SK-N-MC (cell line): ENCODE measurements at regions not wholly inside any gene's neighbourhood (a gene's known extent, or its start where the extent isn't known, plus 50 kb on each side); places are given as distances from the start of the nearest gene placed in this dataset.

Experiments used
- DNase-seq: peaks from one replicate; pipeline ENCODE4 v3.0.0-alpha.2; 2011; ENCODE audit warnings: low read depth, low spot score
- H3K27ac ChIP-seq: fragments of 200-600 bp; sonication (generic); 2 replicates; pipeline ENCODE4 v1.5.1; 2016; ENCODE audit warnings: mixed run types
- H3K36me3 ChIP-seq: fragments of 200-600 bp; sonication (generic); 2 replicates; pipeline ENCODE4 v1.6.1; 2017; ENCODE audit warnings: antibody characterized with exemption, low read length, mixed read lengths; ENCODE audit not compliant: insufficient read depth
- H3K4me3 ChIP-seq: fragments of 200-600 bp; sonication (generic); 2 replicates; pipeline ENCODE4 v1.5.1; 2016
- H3K9ac ChIP-seq: fragments of 200-600 bp; sonication (generic); 2 replicates; pipeline ENCODE4 v1.8.0; 2017; ENCODE audit warnings: mixed run types, mixed read lengths; ENCODE audit not compliant: insufficient read length
- H3K9me3 ChIP-seq: fragments of 200-600 bp; sonication (generic); 2 replicates; pipeline ENCODE4 v1.6.1; 2017; ENCODE audit warnings: low read depth, mild to moderate bottlenecking, antibody characterized with exemption, low read length, moderate library complexity, mixed read lengths
- EZH2 ChIP-seq: fragments of 200-600 bp; sonication (generic); IDR thresholded peaks from one replicate; pipeline ENCODE4 v1.6.1; 2017; ENCODE audit warnings: antibody characterized with exemption
- FOXP2 ChIP-seq: optimal IDR thresholded peaks from 2 replicates; pipeline ENCODE3; 2011; ENCODE audit warnings: mild to moderate bottlenecking, moderate library complexity; ENCODE audit not compliant: insufficient read depth; ENCODE audit errors: extremely low read length, control extremely low read depth
- POLR2AphosphoS5 ChIP-seq: IDR thresholded peaks from 2 replicates; pipeline ENCODE4 v1.6.1; 2012; ENCODE audit warnings: mild to moderate bottlenecking, low read depth, low read length, borderline replicate concordance

GRCh38 chrX:39816871-39817731, 280.7 kb downstream of the BCOR start:
- Histone ChIP-seq H3K9me3 (no peaks in the 10 kb centered on the region), H3K9ac (no peak overlapping the region), H3K27ac (no peak overlapping the region), H3K4me3 (peak overlapping the region; percentile 33), H3K36me3 (no peaks in the 10 kb centered on the region)
- TF ChIP-seq EZH2: no peak
- TF ChIP-seq POLR2AphosphoS5: no peak
- TF ChIP-seq FOXP2: no peak
- no peak for DNase-seq

DNA sequence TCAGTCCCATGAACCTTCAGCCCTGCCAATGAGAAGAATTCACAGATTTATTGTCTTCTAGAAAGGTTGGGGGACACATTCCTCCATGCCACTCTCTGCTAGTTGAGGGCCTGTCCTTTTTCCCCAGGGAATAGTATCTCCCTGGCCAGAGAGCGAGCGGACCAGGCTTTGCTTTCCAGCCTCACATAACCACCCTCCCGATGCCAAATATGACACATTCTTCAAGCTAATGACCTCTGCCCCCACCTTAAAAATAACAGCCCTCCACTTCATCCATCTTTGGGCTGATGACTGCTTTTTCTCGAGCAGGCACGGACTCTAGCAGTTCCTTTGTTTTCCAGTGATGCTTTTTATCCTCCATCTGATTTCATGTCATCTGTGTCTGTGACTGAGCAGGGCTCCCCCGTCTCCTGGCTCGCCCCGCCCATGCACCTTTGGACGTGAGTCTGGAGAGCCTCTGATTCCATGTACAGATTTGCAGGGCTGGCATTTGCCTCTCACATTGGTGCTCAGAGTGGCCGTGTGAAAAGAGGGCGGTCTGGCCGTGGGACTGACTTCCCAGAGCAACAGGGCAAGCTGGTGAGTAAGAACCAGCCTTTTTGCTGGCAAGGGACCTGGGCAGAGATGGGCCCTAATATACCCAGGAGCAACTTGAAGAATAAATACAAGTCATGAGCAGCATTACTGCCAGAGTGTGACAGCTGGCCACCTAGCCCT, 279.8 kb downstream of the BCOR start:
- DNase-seq: no peak
- TF ChIP-seq POLR2AphosphoS5 (no peak), FOXP2 (no peak), EZH2 (no peak)
- Histone ChIP-seq H3K9me3 (no peaks in the 10 kb centered on the region), H3K27ac (no peak overlapping the region), H3K9ac (no peak overlapping the region), H3K36me3 (no peaks in the 10 kb centered on the region), H3K4me3 (no peak overlapping the region)

GRCh38 chrX:39818750-39819149, 279.0 kb downstream of the BCOR start:
- H3K4me3 ChIP-seq: no peak overlapping the region
- no peaks in the 10 kb centered on the region for H3K9me3 ChIP-seq
- H3K9ac ChIP-seq: no peak overlapping the region

DNA sequence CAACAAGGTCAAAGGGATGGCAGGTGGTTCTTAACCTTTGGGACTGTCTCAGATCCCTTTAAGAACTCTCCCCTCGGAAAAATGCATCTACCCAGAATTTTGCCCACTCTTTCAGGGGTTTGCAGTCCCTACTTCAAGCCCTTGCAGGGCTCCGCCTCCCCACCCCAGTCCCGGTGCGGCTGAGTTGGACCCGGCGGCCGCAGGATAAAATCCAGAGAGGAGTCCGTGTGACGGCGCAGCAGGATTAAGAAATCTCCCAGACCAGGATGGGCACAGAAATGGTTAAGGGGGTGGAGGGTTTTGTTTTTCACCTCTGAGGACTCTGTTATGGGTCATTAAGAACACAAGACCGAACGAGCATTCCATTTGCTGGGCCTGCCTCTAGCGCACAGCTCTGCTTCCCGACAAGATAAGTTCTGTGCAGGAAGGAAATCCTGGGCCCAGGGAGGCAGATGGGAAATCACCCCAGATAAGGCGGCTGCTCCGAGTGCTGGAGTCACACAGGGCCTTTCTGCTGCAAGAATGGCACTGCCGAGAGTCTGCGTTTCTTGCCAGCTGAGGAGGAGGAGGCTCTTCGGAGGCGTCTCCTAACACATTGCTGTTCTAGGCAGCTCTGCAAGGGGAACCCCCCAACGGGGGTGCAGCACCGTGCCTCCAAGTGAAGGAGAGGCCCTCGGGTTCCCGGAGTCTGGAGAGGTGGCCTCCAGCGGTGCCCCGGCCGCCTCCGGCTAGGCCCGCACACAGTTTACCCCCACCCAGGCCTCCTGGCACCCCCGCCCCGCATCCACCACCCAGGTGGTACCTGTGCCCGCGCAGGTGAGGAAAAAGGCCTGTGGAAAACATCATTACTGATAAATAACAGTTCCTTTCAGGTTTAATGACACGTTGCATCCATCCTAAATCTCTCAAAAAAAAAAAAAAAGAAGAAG, 277.6 kb downstream of the BCOR start:
- Histone ChIP-seq H3K4me3 (peak overlapping the region; percentile 72), H3K27ac (no peak overlapping the region), H3K9me3 (no peaks in the 10 kb centered on the region), H3K36me3 (no peaks in the 10 kb centered on the region), H3K9ac (no peak overlapping the region)
- DNase-seq: no peak
- TF ChIP-seq FOXP2: no peak
- TF ChIP-seq POLR2AphosphoS5: no peak
- no peak for TF ChIP-seq EZH2

More at GRCh38 chrX:39818750-39819149, 279.0 kb downstream of the BCOR start:
- TF ChIP-seq FOXP2: no peak
- TF ChIP-seq POLR2AphosphoS5: no peak
- TF ChIP-seq EZH2: no peak
- Histone ChIP-seq H3K27ac (no peak overlapping the region), H3K36me3 (no peaks in the 10 kb centered on the region)
- DNase-seq: no peak

DNA sequence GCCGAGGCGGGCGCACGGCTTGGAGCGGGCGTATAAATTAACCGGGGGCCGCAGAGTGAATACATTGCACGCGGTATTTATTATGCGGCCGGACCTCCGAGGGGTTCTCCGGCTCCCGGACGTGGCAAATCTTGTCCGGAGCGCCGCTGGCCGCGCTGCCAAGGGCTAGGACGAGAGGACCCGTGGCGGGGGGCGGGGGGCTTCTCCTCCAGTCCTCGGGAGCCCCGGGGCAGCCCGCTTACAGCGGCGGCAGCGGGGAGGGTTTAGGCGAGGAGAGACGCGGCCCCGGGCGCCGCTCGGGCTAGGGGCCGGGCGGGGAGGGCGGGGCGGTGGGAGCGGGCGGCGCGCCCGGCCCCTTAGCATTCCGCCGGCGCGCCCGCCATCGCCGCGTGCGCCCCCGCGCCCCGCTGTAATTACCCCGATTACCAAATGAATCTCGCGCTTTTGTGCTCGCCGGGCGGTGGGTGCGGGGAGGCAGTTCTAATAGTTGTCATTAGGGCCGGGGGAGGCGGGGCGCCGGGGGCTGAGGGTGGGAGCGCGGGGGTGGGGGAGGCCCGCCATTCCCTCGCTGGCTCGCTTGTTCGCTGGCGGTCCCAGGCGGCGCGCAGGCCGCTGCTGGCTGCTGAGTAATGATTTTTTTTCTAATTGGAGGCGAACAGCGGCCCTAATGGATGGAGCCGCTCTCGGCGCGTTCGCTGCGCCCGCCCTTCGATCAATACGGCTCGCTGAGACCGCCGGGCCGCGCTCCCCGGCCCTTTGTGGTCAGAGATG, 276.6 kb downstream of the BCOR start:
- Histone ChIP-seq H3K9me3 (no peaks in the 10 kb centered on the region), H3K9ac (no peak overlapping the region), H3K4me3 (peak overlapping the region; percentile 72), H3K36me3 (no peaks in the 10 kb centered on the region), H3K27ac (no peak overlapping the region)
- DNase-seq: no peak
- TF ChIP-seq POLR2AphosphoS5 (no peak), FOXP2 (no peak), EZH2 (no peak)

- Histone ChIP-seq H3K9me3 (no peaks in the 10 kb centered on the region), H3K36me3 (no peaks in the 10 kb centered on the region), H3K27ac (no peak overlapping the region), H3K4me3 (peak overlapping the region; percentile 72), H3K9ac (no peak overlapping the region)
- no peak for DNase-seq
- no peak for TF ChIP-seq FOXP2
- no peak for TF ChIP-seq EZH2
- TF ChIP-seq POLR2AphosphoS5: no peak
Measured at GRCh38 chrX:39821709-39822095, 276.1 kb downstream of the BCOR start.

DNA sequence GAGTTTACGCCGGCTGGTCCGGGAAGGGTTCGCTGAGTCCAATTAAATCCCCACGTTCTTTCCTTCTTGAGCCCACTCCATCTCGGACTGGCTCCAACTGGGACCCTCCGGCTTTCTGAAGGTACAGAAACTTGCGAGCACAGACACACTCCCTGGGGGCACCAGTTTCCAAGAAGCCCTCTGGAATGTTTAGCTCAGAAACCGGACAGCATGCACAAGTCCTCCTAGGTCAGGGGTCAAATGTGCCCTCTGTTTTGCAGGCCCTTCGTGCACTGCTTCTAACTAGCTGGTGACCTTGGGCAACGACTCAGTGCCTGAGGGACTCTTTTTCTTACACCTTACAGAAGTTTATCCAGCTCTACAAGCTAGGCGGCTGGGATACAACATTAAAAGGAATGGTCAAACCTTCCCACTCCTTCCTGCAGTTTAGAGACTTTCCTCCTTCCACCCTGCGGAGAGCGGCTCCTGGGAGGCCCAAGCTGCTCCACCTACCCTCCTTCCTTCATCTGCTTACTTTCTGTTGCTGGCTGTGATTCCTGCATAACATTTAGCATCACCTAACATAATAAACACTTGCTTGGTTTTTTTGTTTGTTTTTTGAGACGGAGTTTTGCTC, 275.5 kb downstream of the BCOR start:
- TF ChIP-seq POLR2AphosphoS5 (no peak), EZH2 (no peak), FOXP2 (no peak)
- no peak overlapping the region for H3K9ac ChIP-seq
- no peak overlapping the region for H3K27ac ChIP-seq
- H3K4me3 ChIP-seq: no peak overlapping the region
- no peaks in the 10 kb centered on the region for H3K9me3 ChIP-seq
- no peaks in the 10 kb centered on the region for H3K36me3 ChIP-seq
- no peak for DNase-seq
